Lung (tissue), 11 donors: ENCODE measurements at regions not wholly inside any gene's neighbourhood (a gene's known extent, or its start where the extent isn't known, plus 50 kb on each side); places are given as distances from the start of the nearest gene placed in this dataset.
"Not testable (repeated sequence)": the region's sequence is repeated elsewhere in the genome, so short reads cannot be mapped to it uniquely, and the experiment has no call there.

Experiments
- ATAC-seq: fragments of 200-7000 bp; cut with Tn5 transposase; one replicate; pipeline ENCODE4 v1.9.1; 2020; ENCODE audit warnings: moderate number of reproducible peaks; ENCODE audit not compliant: insufficient read depth, low FRiP score
- DNase-seq, 3 donors: peaks; one replicate each; pipeline ENCODE4 v3.0.0-alpha.2; 2013 to 2017
- H3K27ac ChIP-seq, 2 donors: one replicate each; pipeline ENCODE4 v1.5.1; 2013; ENCODE audit warnings: mild to moderate bottlenecking in 2 of 2, moderate library complexity in 2 of 2, control low read depth in 1 of 2, inconsistent platforms in 1 of 2, low read depth in 1 of 2, low read length in 1 of 2
- H3K27me3 ChIP-seq, 3 donors: one replicate each; pipeline ENCODE4 v1.5.1; 2013; ENCODE audit warnings: low read length in 2 of 3; ENCODE audit not compliant: control insufficient read depth in 3 of 3, insufficient read depth in 3 of 3
- H3K36me3 ChIP-seq, 4 donors: one replicate each; pipeline ENCODE4 v1.5.1; 2013; ENCODE audit warnings: low read length in 4 of 4, mild to moderate bottlenecking in 1 of 4, moderate library complexity in 1 of 4; ENCODE audit not compliant: control insufficient read depth in 4 of 4, insufficient read depth in 4 of 4
- H3K4me1 ChIP-seq, 5 donors: one replicate each; pipeline ENCODE4 v1.5.1; 2013; ENCODE audit warnings: low read length in 5 of 5, mild to moderate bottlenecking in 2 of 5, moderate library complexity in 1 of 5; ENCODE audit not compliant: control insufficient read depth in 5 of 5, insufficient read depth in 5 of 5
- H3K4me3 ChIP-seq: one replicate; pipeline ENCODE4 v1.5.1; 2013; ENCODE audit warnings: mild to moderate bottlenecking, control low read depth, moderate library complexity
- H3K9ac ChIP-seq, 2 donors: one replicate each; pipeline ENCODE4 v1.5.1; 2013; ENCODE audit warnings: low read length in 2 of 2, control low read depth in 1 of 2; ENCODE audit not compliant: insufficient read depth in 1 of 2
- H3K9me3 ChIP-seq, 4 donors: one replicate each; pipeline ENCODE4 v1.5.1; 2013; ENCODE audit warnings: low read length in 3 of 4, mild to moderate bottlenecking in 1 of 4, moderate library complexity in 1 of 4; ENCODE audit not compliant: control insufficient read depth in 4 of 4, insufficient read depth in 3 of 4
- CTCF ChIP-seq: IDR thresholded peaks from 2 replicates; pipeline ENCODE4 v1.5.1; 2012; ENCODE audit warnings: mild to moderate bottlenecking; ENCODE audit errors: control extremely low read depth, extremely low read depth
- WGBS, 2 donors: extraction: QIAGEN DNeasy Blood & Tissue Kit; methylation state at CpG; one replicate each; pipeline ENCODE4 v1.1.7; 2013; 5-methylcytosine and 5-hydroxymethylcytosine counted together
- donor health status: control.
- donor health status: control.
- donor health status: Bipolar disorder and iron deficiency.
- donor health status: healthy.
- donor health status: DM: yes; HTN: yes; CAD: no.

GRCh38 chr16:29201296-29202024 is 205.1 kb downstream of the NPIPB11 start:
- 64 to 77% methylated on average over 25 of the region's 25 CpGs for WGBS, 2 donors
- ATAC-seq, result peak; percentile 37

GRCh38 chr16:29200681-29201080 is 205.8 kb downstream of the NPIPB11 start:
- H3K27ac ChIP-seq, ATAC-seq, H3K9me3 ChIP-seq, H3K27me3 ChIP-seq, H3K36me3 ChIP-seq, H3K9ac ChIP-seq, H3K4me3 ChIP-seq: not testable (repeated sequence)
- peak in 2 of 3 donors; percentile 30 to 47 for DNase-seq
- 73 to 92% methylated on average over 6 to 9 of the region's 9 CpGs for WGBS, 2 donors
- peaks cover 0 to 38% (median 7%) of the 10 kb centered on the region in 5 donors for H3K4me1 ChIP-seq

More at GRCh38 chr16:29201296-29202024, 205.1 kb downstream of the NPIPB11 start:
- peaks cover 0 to 36% (median 7%) of the 10 kb centered on the region in 5 donors for H3K4me1 ChIP-seq
- not testable (repeated sequence) for H3K9me3 ChIP-seq, H3K27ac ChIP-seq, H3K9ac ChIP-seq, H3K36me3 ChIP-seq, H3K27me3 ChIP-seq, H3K4me3 ChIP-seq
- peak; percentile 96 to 100 (median 99) for DNase-seq

- H3K27ac ChIP-seq, H3K9ac ChIP-seq, H3K27me3 ChIP-seq, ATAC-seq, H3K36me3 ChIP-seq, H3K4me3 ChIP-seq, H3K9me3 ChIP-seq: not testable (repeated sequence)
- 74 to 91% methylated on average over 10 to 11 of the region's 12 CpGs for WGBS, 2 donors
- peaks cover 0 to 38% (median 7%) of the 10 kb centered on the region in 5 donors for H3K4me1 ChIP-seq
- DNase-seq, result peak; percentile 71 to 86 (median 80)
Measured at GRCh38 chr16:29200135-29200601, 206.3 kb downstream of the NPIPB11 start.

- H3K27ac ChIP-seq, result peak overlapping the region in 1 of 2 donors; percentile 55
- peak; percentile 54 to 70 (median 67) for DNase-seq
- not testable (repeated sequence) for H3K9me3 ChIP-seq, H3K4me3 ChIP-seq, ATAC-seq, H3K9ac ChIP-seq, H3K27me3 ChIP-seq, H3K36me3 ChIP-seq
- peaks cover 0 to 38% (median 7%) of the 10 kb centered on the region in 5 donors for H3K4me1 ChIP-seq
- WGBS, 2 donors, result 70 to 81% methylated on average over 15 of the region's 15 CpGs
Measured at GRCh38 chr16:29199626-29200025, 206.9 kb downstream of the NPIPB11 start.

- WGBS, 2 donors, result 85 to 89% methylated on average over 22 to 23 of the region's 23 CpGs
- H3K27me3 ChIP-seq, result no peaks in the 10 kb centered on the region
- H3K9ac ChIP-seq, result no peak overlapping the region
Measured at GRCh38 chr16:29198731-29199521, 207.6 kb downstream of the NPIPB11 start.

More at GRCh38 chr16:29198731-29199521, 207.6 kb downstream of the NPIPB11 start:
- Histone ChIP-seq H3K27ac (peak overlapping the region; percentile 55 to 60), H3K4me3 (no peak overlapping the region), H3K4me1 (peaks cover 0 to 39% (median 7%) of the 10 kb centered on the region in 5 donors), H3K9me3 (no peaks in the 10 kb centered on the region), H3K36me3 (no peaks in the 10 kb centered on the region)
- ATAC-seq, result no peak
- DNase-seq, result peak in 1 of 3 donors; percentile 48
- TF ChIP-seq CTCF, result no peak
